Heart right ventricle (tissue), 16 donors: ENCODE measurements at regions not wholly inside any gene's neighbourhood (a gene's known extent, or its start where the extent isn't known, plus 50 kb on each side); places are given as distances from the start of the nearest gene placed in this dataset.
A peak's percentile ranks its signal among the peaks of the same experiment; 100 is the strongest.

Experiments
- ATAC-seq, 8 donors: fragments of 200-7000 bp; cut with Tn5 transposase; one replicate each; pipeline ENCODE4 v1.9.1; 2020; ENCODE audit warnings: mild to moderate bottlenecking in 8 of 8, moderate library complexity in 8 of 8, moderate number of reproducible peaks in 1 of 8
- DNase-seq, 2 donors: peaks; one replicate each; pipeline ENCODE4 v3.0.0-alpha.2; 2020
- H3K27ac ChIP-seq, 10 donors: fragments of 200-600 bp; sonication (generic) in 2 of 10; one replicate each; pipeline versions ENCODE4 v1.5.0 to v1.8.0; 2020 to 2022; ENCODE audit warnings: mild to moderate bottlenecking in 3 of 10
- H3K27me3 ChIP-seq, 7 donors: fragments of 200-600 bp; one replicate each; pipeline ENCODE4 v1.8.0; 2021 to 2022; ENCODE audit warnings: mild to moderate bottlenecking in 2 of 7
- H3K36me3 ChIP-seq, 9 donors: fragments of 200-600 bp; sonication (generic) in 1 of 9; one replicate each; pipeline versions ENCODE4 v1.5.0 to v1.8.0; 2020 to 2022; ENCODE audit warnings: mild to moderate bottlenecking in 2 of 9
- H3K4me1 ChIP-seq, 9 donors: fragments of 200-600 bp; sonication (generic) in 1 of 9; one replicate each; pipeline versions ENCODE4 v1.5.0 to v1.8.0; 2020 to 2022; ENCODE audit warnings: mild to moderate bottlenecking in 4 of 9
- H3K4me3 ChIP-seq, 10 donors: fragments of 200-600 bp; sonication (generic) in 2 of 10; one replicate each; pipeline versions ENCODE4 v1.5.0 to v1.8.0; 2020 to 2022; ENCODE audit warnings: mild to moderate bottlenecking in 7 of 10, moderate library complexity in 2 of 10
- H3K9me3 ChIP-seq, 11 donors: fragments of 200-600 bp in 10 of 11; sonication (generic) in 2 of 11; one replicate each; pipeline versions ENCODE4 v1.5.0 to v1.8.0; 2013 to 2022; ENCODE audit warnings: mild to moderate bottlenecking in 2 of 11, control low read depth in 1 of 11, moderate library complexity in 1 of 11
- WGBS, 2 donors: extraction: QIAGEN DNeasy Blood & Tissue Kit; methylation state at CpG; one replicate each; pipeline ENCODE4 v1.1.7; 2013; ENCODE audit warnings: inconsistent platforms in 1 of 2; 5-methylcytosine and 5-hydroxymethylcytosine counted together
- intact Hi-C, 10 donors: fragments of 100-400 bp; cut with DNase I; formaldehyde crosslinking; loops; one replicate each; pipeline versions ENCODE4 v1.11.1 to v1.14.2; 2022
- TF ChIP-seq, protein P1 (sequence below), 9 donors: fragments of 200-600 bp; sonication (generic) in 2 of 9; IDR thresholded peaks; one replicate each; pipeline versions ENCODE4 v1.5.0 to v1.8.0; 2021 to 2022; ENCODE audit warnings: antibody characterized with exemption in 9 of 9, mild to moderate bottlenecking in 5 of 9, moderate library complexity in 1 of 9
- donor health status: Arrhythmogenic right ventricular cardiomyopathy.
- donor health status: ischemic (EF 13 %, LVEDD 7.1; RV severe dilation, severe dysfunction).
- donor health status: healthy with polysubstance abuse.
- donor health status: DM: no; HTN: yes; CAD: no.
- donor health status: DM: no; HTN: no; CAD: no.
- donor health status: ischemic (EF 25% LVEDD 6.9; RV normal size, moderate dysfunction).
- donor health status: ischemic (EF 25% LVEDD 5.7; RV mildly dilated, moderate dysfunction).
- donor health status: healthy.
- donor health status: DM: yes; HTN: yes; CAD: no.
- donor health status: Ischemic cardiomyopathy.
- donor health status: ischemic (EF 35%, LVEDD 5.7; RV mildly dilated, moderate dysfunction).
- donor health status: nonischemic (EF 11% LVEDD 7.7; RV severe dilation, severe dysfunction).
- donor health status: DM: yes; HTN: yes; CAD: no.
- donor health status: PGD.
- donor health status: ischemic (EF 29% LVEDD 5.4; RV normal size, mild dysfunction).
- donor health status: nonischemic (EF 23%, LVEDD 6.1; RV moderate dilation, normal function).

DNA sequence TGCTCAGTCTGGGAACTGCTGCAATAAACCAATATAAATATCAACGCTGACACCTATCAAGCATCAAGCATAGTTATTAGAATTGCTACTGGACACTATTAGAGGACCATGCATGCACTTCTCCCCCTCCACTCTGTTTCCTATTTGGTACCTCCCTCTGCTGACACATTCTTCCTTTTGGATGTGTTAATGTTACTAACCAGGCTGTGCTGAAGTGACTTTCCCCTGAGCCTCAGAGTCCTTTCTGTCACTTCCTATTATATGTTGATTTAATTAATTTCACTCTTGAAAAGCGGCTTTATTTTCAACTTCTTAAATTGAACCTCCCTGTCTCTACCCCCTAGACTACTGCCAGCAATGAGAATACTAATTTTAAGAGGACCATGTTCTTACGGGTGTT is 379.1 kb downstream of the MCTP2 start:
- WGBS, 2 donors, result 38 to 53% methylated on average over 3 of the region's 3 CpGs
- Histone ChIP-seq H3K4me3 (no peak overlapping the region), H3K27ac (no peak overlapping the region), H3K9me3 (no peaks in the 10 kb centered on the region), H3K36me3 (no peaks in the 10 kb centered on the region), H3K4me1 (peaks cover 0 to 23% (median 16%) of the 10 kb centered on the region in 9 donors), H3K27me3 (peaks cover 0 to 6% (median 0%) of the 10 kb centered on the region in 7 donors)
- ATAC-seq (peak in 1 of 8 donors; percentile 37), DNase-seq (no peak)
- TF ChIP-seq, protein P1, sequence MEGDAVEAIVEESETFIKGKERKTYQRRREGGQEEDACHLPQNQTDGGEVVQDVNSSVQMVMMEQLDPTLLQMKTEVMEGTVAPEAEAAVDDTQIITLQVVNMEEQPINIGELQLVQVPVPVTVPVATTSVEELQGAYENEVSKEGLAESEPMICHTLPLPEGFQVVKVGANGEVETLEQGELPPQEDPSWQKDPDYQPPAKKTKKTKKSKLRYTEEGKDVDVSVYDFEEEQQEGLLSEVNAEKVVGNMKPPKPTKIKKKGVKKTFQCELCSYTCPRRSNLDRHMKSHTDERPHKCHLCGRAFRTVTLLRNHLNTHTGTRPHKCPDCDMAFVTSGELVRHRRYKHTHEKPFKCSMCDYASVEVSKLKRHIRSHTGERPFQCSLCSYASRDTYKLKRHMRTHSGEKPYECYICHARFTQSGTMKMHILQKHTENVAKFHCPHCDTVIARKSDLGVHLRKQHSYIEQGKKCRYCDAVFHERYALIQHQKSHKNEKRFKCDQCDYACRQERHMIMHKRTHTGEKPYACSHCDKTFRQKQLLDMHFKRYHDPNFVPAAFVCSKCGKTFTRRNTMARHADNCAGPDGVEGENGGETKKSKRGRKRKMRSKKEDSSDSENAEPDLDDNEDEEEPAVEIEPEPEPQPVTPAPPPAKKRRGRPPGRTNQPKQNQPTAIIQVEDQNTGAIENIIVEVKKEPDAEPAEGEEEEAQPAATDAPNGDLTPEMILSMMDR (IDR thresholded peaks at IDR 0.05), result no peak
- intact Hi-C loops, result no loop called here

DNA sequence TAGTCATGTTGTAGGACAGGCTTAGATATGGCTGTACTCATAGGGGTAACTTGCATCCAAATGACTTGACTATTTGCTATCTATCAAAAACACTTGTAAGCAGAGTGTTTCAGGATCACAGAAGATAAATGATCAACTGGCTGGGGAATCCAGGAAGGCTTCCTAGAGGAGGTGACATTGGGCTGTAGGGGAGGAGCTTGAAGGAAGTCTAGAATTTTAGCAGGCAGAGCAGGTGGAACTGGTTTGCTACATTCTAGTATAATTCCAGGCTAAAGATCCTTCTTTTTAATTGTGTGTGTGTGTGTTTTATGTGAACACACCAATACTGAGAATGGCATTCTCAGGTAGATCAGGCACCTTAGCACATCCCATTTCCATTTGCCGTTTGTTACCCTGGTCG is 380.3 kb downstream of the MCTP2 start:
- DNase-seq (no peak), ATAC-seq (no peak)
- Histone ChIP-seq H3K27ac (no peak overlapping the region), H3K4me1 (peaks cover 0 to 20% (median 15%) of the 10 kb centered on the region in 9 donors), H3K27me3 (peaks cover 0 to 6% (median 0%) of the 10 kb centered on the region in 7 donors), H3K4me3 (no peak overlapping the region), H3K36me3 (no peaks in the 10 kb centered on the region), H3K9me3 (peaks cover 0 to 2% (median 0%) of the 10 kb centered on the region in 11 donors)
- WGBS, 2 donors, result 95 to 97% methylated on average over 2 of the region's 2 CpGs
- TF ChIP-seq, protein P1 (IDR thresholded peaks at IDR 0.05), result no peak
- intact Hi-C loops, result no loop called here

DNA sequence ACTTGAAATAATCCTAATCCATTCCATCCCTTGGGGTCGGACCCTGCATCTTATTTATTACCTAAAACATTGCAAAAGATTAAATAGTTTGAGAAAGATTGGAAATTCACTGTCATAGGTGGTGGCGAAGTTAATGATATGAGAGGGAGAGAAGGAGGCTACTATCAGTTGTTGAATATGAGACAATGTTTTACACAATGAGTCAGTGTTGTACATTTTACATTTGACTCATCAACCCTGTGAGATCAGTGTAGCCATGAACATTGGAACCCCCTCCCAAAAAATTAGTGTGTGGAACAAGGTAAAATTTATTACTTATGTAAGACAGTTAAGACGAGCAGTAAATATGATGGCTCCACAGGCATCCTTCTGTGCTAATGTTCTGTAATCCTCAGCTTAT is 384.3 kb downstream of the MCTP2 start:
- no peak for DNase-seq
- 95 to 97% methylated on average over 3 of the region's 3 CpGs for WGBS, 2 donors
- TF ChIP-seq, protein P1 (IDR thresholded peaks at IDR 0.05), result no peak
- intact Hi-C loops, result no loop called here
- H3K4me3 ChIP-seq, result no peak overlapping the region
- H3K36me3 ChIP-seq, result no peaks in the 10 kb centered on the region
- no peak for ATAC-seq
- peaks cover 0 to 3% (median 0%) of the 10 kb centered on the region in 7 donors for H3K27me3 ChIP-seq
- no peak overlapping the region for H3K27ac ChIP-seq
- no peaks in the 10 kb centered on the region for H3K4me1 ChIP-seq
- H3K9me3 ChIP-seq, result peaks cover 0 to 7% (median 0%) of the 10 kb centered on the region in 11 donors

DNA sequence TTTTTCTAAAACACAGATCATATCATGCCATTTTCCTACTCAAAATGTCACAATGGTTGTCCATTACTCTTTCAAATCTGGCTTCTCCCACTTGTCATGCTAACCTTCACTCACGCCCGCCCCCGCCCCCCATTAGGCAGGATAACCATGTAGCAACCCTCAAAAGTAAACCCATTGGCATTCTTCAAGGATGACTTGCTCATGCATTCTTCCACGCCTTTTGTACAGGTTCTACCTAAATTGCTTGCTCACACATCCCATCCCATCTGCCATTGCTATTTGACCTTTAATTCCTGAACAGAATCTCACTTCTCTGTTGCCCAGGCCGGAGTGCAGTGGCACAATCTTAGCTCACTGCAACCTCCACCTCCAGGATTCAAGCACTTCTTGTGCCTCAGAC is 389.3 kb downstream of the MCTP2 start:
- DNase-seq (no peak), ATAC-seq (no peak)
- Histone ChIP-seq H3K4me1 (no peaks in the 10 kb centered on the region), H3K4me3 (no peak overlapping the region), H3K27ac (no peak overlapping the region), H3K36me3 (no peaks in the 10 kb centered on the region), H3K9me3 (peaks cover 0 to 7% (median 0%) of the 10 kb centered on the region in 11 donors), H3K27me3 (peaks cover 0 to 3% (median 0%) of the 10 kb centered on the region in 7 donors)
- intact Hi-C loops, result no loop called here
- TF ChIP-seq, protein P1 (IDR thresholded peaks at IDR 0.05), result no peak
- 90 to 94% methylated on average over 5 of the region's 5 CpGs for WGBS, 2 donors
